ENCODE measurements at regions not wholly inside any gene's neighbourhood (a gene's known extent, or its start where the extent isn't known, plus 50 kb on each side); places are given as distances from the start of the nearest gene placed in this dataset.

- TF ChIP-seq, protein P1, sequence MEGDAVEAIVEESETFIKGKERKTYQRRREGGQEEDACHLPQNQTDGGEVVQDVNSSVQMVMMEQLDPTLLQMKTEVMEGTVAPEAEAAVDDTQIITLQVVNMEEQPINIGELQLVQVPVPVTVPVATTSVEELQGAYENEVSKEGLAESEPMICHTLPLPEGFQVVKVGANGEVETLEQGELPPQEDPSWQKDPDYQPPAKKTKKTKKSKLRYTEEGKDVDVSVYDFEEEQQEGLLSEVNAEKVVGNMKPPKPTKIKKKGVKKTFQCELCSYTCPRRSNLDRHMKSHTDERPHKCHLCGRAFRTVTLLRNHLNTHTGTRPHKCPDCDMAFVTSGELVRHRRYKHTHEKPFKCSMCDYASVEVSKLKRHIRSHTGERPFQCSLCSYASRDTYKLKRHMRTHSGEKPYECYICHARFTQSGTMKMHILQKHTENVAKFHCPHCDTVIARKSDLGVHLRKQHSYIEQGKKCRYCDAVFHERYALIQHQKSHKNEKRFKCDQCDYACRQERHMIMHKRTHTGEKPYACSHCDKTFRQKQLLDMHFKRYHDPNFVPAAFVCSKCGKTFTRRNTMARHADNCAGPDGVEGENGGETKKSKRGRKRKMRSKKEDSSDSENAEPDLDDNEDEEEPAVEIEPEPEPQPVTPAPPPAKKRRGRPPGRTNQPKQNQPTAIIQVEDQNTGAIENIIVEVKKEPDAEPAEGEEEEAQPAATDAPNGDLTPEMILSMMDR (IDR thresholded peaks at IDR 0.05; ENCODE audit: low read length, missing control alignments) = no peak
- no peak overlapping the region for H3K4me3 ChIP-seq (replicated peaks; ENCODE audit: low read depth, low read length)
- no peak for DNase-seq (ENCODE audit: low read depth)
Measured at GRCh38 chr14:89586258-89587135, 169.5 kb upstream of the FOXN3 start.

- DNase-seq (ENCODE audit: low read depth) = peak; percentile 27
- H3K4me3 ChIP-seq (replicated peaks; ENCODE audit: low read depth, low read length) = no peak overlapping the region
- TF ChIP-seq, protein P1 (IDR thresholded peaks at IDR 0.05; ENCODE audit: low read length, missing control alignments) = no peak
Measured at GRCh38 chr14:89578156-89578555, 161.1 kb upstream of the FOXN3 start.

- H3K4me3 ChIP-seq (replicated peaks; ENCODE audit: low read depth, low read length) = no peak overlapping the region
- TF ChIP-seq, protein P1 (IDR thresholded peaks at IDR 0.05; ENCODE audit: low read length, missing control alignments) = no peak
- DNase-seq (ENCODE audit: low read depth) = no peak
Measured at GRCh38 chr14:89576960-89577359, 159.9 kb upstream of the FOXN3 start.

DNA sequence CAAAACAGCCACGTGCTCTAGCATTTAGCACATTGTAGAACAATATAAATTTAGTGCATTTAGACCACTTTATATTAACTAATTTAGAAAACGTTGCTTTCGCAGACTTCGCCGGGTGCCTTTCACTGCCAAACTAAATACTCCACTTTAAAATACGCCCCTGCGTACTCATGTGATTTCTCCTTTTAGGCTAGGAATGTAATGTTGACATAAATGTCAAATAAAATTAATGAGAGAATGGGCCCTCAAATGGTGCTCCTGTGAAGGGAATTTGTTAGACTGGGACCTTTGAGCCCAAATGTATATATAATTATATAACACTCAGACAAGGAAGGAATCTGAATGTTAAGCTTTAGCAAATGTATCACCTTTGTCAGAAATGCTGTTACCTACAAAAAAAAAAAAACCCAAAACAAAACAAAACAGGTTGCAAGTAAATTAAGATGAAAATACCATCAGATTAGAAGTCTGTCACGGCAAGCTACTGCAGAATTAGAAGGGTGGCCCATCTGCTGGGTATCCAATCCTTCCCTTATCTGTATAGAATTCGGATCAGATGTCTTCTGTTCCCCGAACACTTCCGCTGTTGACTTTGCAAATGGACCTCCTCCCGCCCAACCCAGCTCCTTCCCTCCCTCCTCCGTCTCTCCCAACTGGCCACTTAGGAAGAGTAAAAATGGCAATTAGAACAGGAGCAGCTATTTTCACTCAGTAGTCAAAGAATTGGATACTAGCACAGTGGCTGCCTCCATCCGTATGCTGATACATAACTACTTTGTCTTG, 159.3 kb upstream of the FOXN3 start:
- TF ChIP-seq, protein P1 (IDR thresholded peaks at IDR 0.05; ENCODE audit: low read length, missing control alignments) = no peak
- no peak for DNase-seq (ENCODE audit: low read depth)
- H3K4me3 ChIP-seq (replicated peaks; ENCODE audit: low read depth, low read length) = no peak overlapping the region

GRCh38 chr14:89575386-89576061, 158.5 kb upstream of the FOXN3 start:
- TF ChIP-seq, protein P1 (IDR thresholded peaks at IDR 0.05; ENCODE audit: low read length, missing control alignments) = no peak
- no peak overlapping the region for H3K4me3 ChIP-seq (replicated peaks; ENCODE audit: low read depth, low read length)
- no peak for DNase-seq (ENCODE audit: low read depth)

GRCh38 chr14:89574420-89574819, 157.4 kb upstream of the FOXN3 start:
- DNase-seq (ENCODE audit: low read depth) = no peak
- H3K4me3 ChIP-seq (replicated peaks; ENCODE audit: low read depth, low read length) = no peak overlapping the region
- TF ChIP-seq, protein P1 (IDR thresholded peaks at IDR 0.05; ENCODE audit: low read length, missing control alignments) = no peak

Data from fibroblast of pulmonary artery (primary cell).